Esophagus (tissue), 2 donors: ENCODE measurements at regions not wholly inside any gene's neighbourhood (a gene's known extent, or its start where the extent isn't known, plus 50 kb on each side); places are given as distances from the start of the nearest gene placed in this dataset.
"Not testable (repeated sequence)": the region's sequence is repeated elsewhere in the genome, so short reads cannot be mapped to it uniquely, and the experiment has no call there.

Experiments
- H3K27ac ChIP-seq, 2 donors: one replicate each; pipeline ENCODE4 v1.5.1; 2013; ENCODE audit warnings: low read depth in 2 of 2, mild to moderate bottlenecking in 2 of 2, inconsistent platforms in 1 of 2, low read length in 1 of 2, moderate library complexity in 1 of 2
- H3K27me3 ChIP-seq, 2 donors: one replicate each; pipeline ENCODE4 v1.6.1; 2013; ENCODE audit warnings: low read length in 2 of 2, control low read depth in 1 of 2, mild to moderate bottlenecking in 1 of 2; ENCODE audit not compliant: insufficient read depth in 2 of 2, control insufficient read depth in 1 of 2
- H3K36me3 ChIP-seq, 2 donors: one replicate each; pipeline ENCODE4 v1.6.1; 2013; ENCODE audit warnings: low read length in 1 of 2; ENCODE audit not compliant: control insufficient read depth in 2 of 2, insufficient read depth in 2 of 2
- H3K4me1 ChIP-seq, 2 donors: one replicate each; pipeline ENCODE4 v1.6.1; 2013; ENCODE audit warnings: low read length in 1 of 2; ENCODE audit not compliant: control insufficient read depth in 2 of 2, insufficient read depth in 2 of 2
- H3K4me3 ChIP-seq, 2 donors: one replicate each; pipeline ENCODE4 v1.5.1; 2013; ENCODE audit warnings: low read length in 2 of 2, mild to moderate bottlenecking in 2 of 2, low read depth in 1 of 2, moderate library complexity in 1 of 2
- H3K9me3 ChIP-seq, 2 donors: one replicate each; pipeline ENCODE4 v1.6.1; 2013; ENCODE audit warnings: mild to moderate bottlenecking in 2 of 2, low read depth in 1 of 2, low read length in 1 of 2, moderate library complexity in 1 of 2; ENCODE audit not compliant: control insufficient read depth in 2 of 2, insufficient read depth in 1 of 2
- WGBS, 2 donors: extraction: QIAGEN DNeasy Blood & Tissue Kit; methylation state at CpG; one replicate each; pipeline ENCODE4 v1.1.7; 2013; 5-methylcytosine and 5-hydroxymethylcytosine counted together
- donor health status: healthy with polysubstance abuse.
- donor health status: Bipolar disorder and iron deficiency.

- Histone ChIP-seq H3K36me3 (no peaks in the 10 kb centered on the region), H3K4me3 (no peak overlapping the region), H3K9me3 (peaks cover 27 to 33% of the 10 kb centered on the region in 2 donors), H3K27me3 (no peaks in the 10 kb centered on the region), H3K27ac (no peak overlapping the region), H3K4me1 (no peaks in the 10 kb centered on the region)
- 85 to 86% methylated on average over 16 of the region's 16 CpGs for WGBS, 2 donors
These were observed 370.5 kb downstream of the ZNF716 start for GRCh38 chr7:57820477-57820876.

- no peak overlapping the region for H3K27ac ChIP-seq
- H3K9me3 ChIP-seq: peaks cover 29 to 33% of the 10 kb centered on the region in 2 donors
- no peaks in the 10 kb centered on the region for H3K4me1 ChIP-seq
- no peaks in the 10 kb centered on the region for H3K27me3 ChIP-seq
- 85 to 90% methylated on average over 57 of the region's 57 CpGs for WGBS, 2 donors
- no peaks in the 10 kb centered on the region for H3K36me3 ChIP-seq
- no peak overlapping the region for H3K4me3 ChIP-seq
These were observed 371.7 kb downstream of the ZNF716 start for GRCh38 chr7:57821438-57822382.

GRCh38 chr7:57826548-57826947 is 376.6 kb downstream of the ZNF716 start:
- 31 to 42% methylated on average over 2 of the region's 2 CpGs for WGBS, 2 donors
- peaks cover 8 to 13% of the 10 kb centered on the region in 2 donors for H3K9me3 ChIP-seq
- not testable (repeated sequence) for H3K36me3 ChIP-seq, H3K27ac ChIP-seq, H3K4me3 ChIP-seq, H3K4me1 ChIP-seq, H3K27me3 ChIP-seq

GRCh38 chr7:57835161-57835560 is 385.2 kb downstream of the ZNF716 start:
- not testable (repeated sequence) for H3K36me3 ChIP-seq, H3K27me3 ChIP-seq, H3K27ac ChIP-seq, H3K9me3 ChIP-seq, H3K4me3 ChIP-seq, H3K4me1 ChIP-seq
- 94 to 95% methylated on average over 9 of the region's 15 CpGs for WGBS, 2 donors

GRCh38 chr7:57839152-57839551 is 389.2 kb downstream of the ZNF716 start:
- not testable (repeated sequence) for H3K27me3 ChIP-seq, H3K36me3 ChIP-seq, H3K4me3 ChIP-seq, H3K4me1 ChIP-seq, H3K9me3 ChIP-seq, H3K27ac ChIP-seq
- 62 to 81% methylated on average over 3 to 4 of the region's 4 CpGs for WGBS, 2 donors

GRCh38 chr7:57867884-57868701 is 418.1 kb downstream of the ZNF716 start:
- 8 to 27% methylated on average over 50 to 84 of the region's 84 CpGs for WGBS, 2 donors
- peak overlapping the region; percentile 33 to 66 for H3K4me3 ChIP-seq
- H3K27ac ChIP-seq: no peak overlapping the region
- H3K27me3 ChIP-seq: peaks cover 0 to 11% of the 10 kb centered on the region in 2 donors
- no peaks in the 10 kb centered on the region for H3K36me3 ChIP-seq
- no peaks in the 10 kb centered on the region for H3K4me1 ChIP-seq
- H3K9me3 ChIP-seq: peaks cover 0 to 8% of the 10 kb centered on the region in 2 donors

- 9 to 16% methylated on average over 66 of the region's 66 CpGs for WGBS, 2 donors
- H3K9me3 ChIP-seq: peaks cover 0 to 8% of the 10 kb centered on the region in 2 donors
- H3K27me3 ChIP-seq: peaks cover 0 to 11% of the 10 kb centered on the region in 2 donors
- H3K4me3 ChIP-seq: peak overlapping the region; percentile 33 to 66
- H3K4me1 ChIP-seq: no peaks in the 10 kb centered on the region
- H3K36me3 ChIP-seq: no peaks in the 10 kb centered on the region
- H3K27ac ChIP-seq: no peak overlapping the region
These were observed 418.9 kb downstream of the ZNF716 start for GRCh38 chr7:57868771-57869483.
